OCI-LY1 (cell line): ENCODE measurements at regions not wholly inside any gene's neighbourhood (a gene's known extent, or its start where the extent isn't known, plus 50 kb on each side); places are given as distances from the start of the nearest gene placed in this dataset.

ENCODE experiments used
- CTCF ChIP-seq: fragments of 200-600 bp; sonication (generic), shearing (Covaris generic); IDR thresholded peaks from 2 replicates; pipeline ENCODE4 v1.5.1; 2017; ENCODE audit warnings: mild to moderate bottlenecking, antibody characterized with exemption, low read length, moderate library complexity, mixed read lengths
- EZH2 ChIP-seq: fragments of 200-600 bp; sonication (generic), shearing (Covaris generic); IDR thresholded peaks from 2 replicates; pipeline ENCODE4 v1.8.0; 2017; ENCODE audit warnings: borderline replicate concordance, mixed run types, mild to moderate bottlenecking, antibody characterized with exemption, low read length, moderate library complexity, mixed read lengths

- TF ChIP-seq CTCF (no peak), EZH2 (no peak)
These were observed 57.9 kb upstream of the CDH6 start for GRCh38 chr5:31135542-31135941.
